ENCODE measurements at regions not wholly inside any gene's neighbourhood (a gene's known extent, or its start where the extent isn't known, plus 50 kb on each side); places are given as distances from the start of the nearest gene placed in this dataset.

DNA sequence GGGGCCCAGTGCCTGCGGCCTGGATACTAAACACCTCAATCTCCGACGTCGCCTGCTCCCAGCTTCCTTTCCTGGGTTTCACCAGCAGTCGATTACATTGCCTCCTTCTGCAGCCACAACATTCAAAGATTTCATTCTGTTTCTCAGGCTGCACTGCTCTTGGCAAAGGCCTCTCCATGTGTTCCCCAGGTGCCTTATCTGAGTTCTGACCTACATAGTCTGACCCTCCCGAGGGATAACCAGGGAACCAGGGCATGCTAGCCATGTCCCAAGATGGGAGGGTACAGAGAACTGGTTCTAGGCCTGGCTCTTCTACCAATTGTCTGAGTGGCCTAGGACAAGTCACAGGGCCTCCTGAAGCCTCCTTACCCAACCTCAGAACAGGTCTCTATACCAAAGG is 62.2 kb upstream of the ACSL1 start:
- Histone ChIP-seq H3K9me3 (replicated peaks; ENCODE audit: control insufficient read depth, insufficient read depth, low read length) (no peaks in the 10 kb centered on the region), H4K20me1 (ENCODE audit: control insufficient read depth, insufficient read depth) (no peaks in the 10 kb centered on the region), H3K27me3 (replicated peaks in 1 of 2; ENCODE audit: control insufficient read depth in 2 of 2, insufficient read depth in 2 of 2, low read length in 1 of 2) (no peaks in the 10 kb centered on the region), H2AFZ (ENCODE audit: control insufficient read depth, low read depth, low read length) (no peak overlapping the region), H3K36me3 (ENCODE audit: control insufficient read depth in 2 of 2, insufficient read depth in 2 of 2, low read length in 1 of 2) (no peaks in the 10 kb centered on the region), H3K4me2 (ENCODE audit: control insufficient read depth, insufficient read depth) (no peak overlapping the region), H3K27ac (ENCODE audit: control insufficient read depth, insufficient read depth) (no peak overlapping the region), H3K9ac (ENCODE audit: control insufficient read depth, insufficient read depth, low read length) (no peak overlapping the region), H3K4me1 (ENCODE audit: control insufficient read depth, insufficient read depth, low read length) (peaks cover 4% of the 10 kb centered on the region; the same call in 1 of the 2 replicates), H3K79me2 (ENCODE audit: control insufficient read depth, insufficient read depth, low read length) (no peaks in the 10 kb centered on the region), H3K4me3 (no peak overlapping the region)
- DNase-seq (ENCODE audit: low read depth, low spot score) (no peak), FAIRE-seq (no peak), ATAC-seq (no peak)
- 85% methylated on average over 6 of the region's 6 CpGs for WGBS (ENCODE audit: insufficient coverage, insufficient replicate concordance, low lambda C conversion rate, missing lambda C conversion rate)
- ChIA-PET CTCF (no interaction called here), RAD21 (ENCODE audit: unreplicated experiment) (no interaction called here), POLR2A (no interaction called here), SMC1A (ENCODE audit: uncharacterized antibody, unreplicated experiment) (no interaction called here)
- in situ Hi-C loops (cut with MboI) (no loop called here), intact Hi-C loops (cut with micrococcal nuclease; ENCODE audit: unreplicated experiment) (no loop called here)
- no TSS peak for BruUV-seq (replicated peaks)
- TF ChIP-seq SRF (IDR thresholded peaks at IDR 0.05; ENCODE audit: low read depth in 2 of 2, low read length in 2 of 2) (no peak), YY1 (IDR thresholded peaks at IDR 0.05; ENCODE audit: low read depth, low read length) (no peak), WRNIP1 (IDR thresholded peaks at IDR 0.05; ENCODE audit: borderline replicate concordance, low read depth, low read length) (no peak), MEF2A (IDR thresholded peaks at IDR 0.05; ENCODE audit: insufficient read depth, low read depth, low read length) (no peak), STAT3 (IDR thresholded peaks at IDR 0.05; ENCODE audit: low read depth, low read length) (no peak), SPI1 (IDR thresholded peaks at IDR 0.05; ENCODE audit: borderline replicate concordance, insufficient read depth, low read depth, low read length) (no peak), BCL3 (IDR thresholded peaks at IDR 0.05; ENCODE audit: borderline replicate concordance, insufficient read depth, low read depth, low read length, poor library complexity, severe bottlenecking) (no peak), YBX1 (IDR thresholded peaks at IDR 0.05) (no peak), PBX3 (IDR thresholded peaks at IDR 0.05; ENCODE audit: insufficient replicate concordance, low read depth, low read length) (no peak), NFYB (IDR thresholded peaks at IDR 0.05; ENCODE audit: insufficient read depth, low read depth, low read length) (no peak), TAF1 (IDR thresholded peaks at IDR 0.05; ENCODE audit: borderline replicate concordance, low read depth, low read length) (no peak), RELA (IDR thresholded peaks at IDR 0.05; ENCODE audit: borderline replicate concordance, partially characterized antibody) (no peak), FOS (IDR thresholded peaks at IDR 0.05; ENCODE audit: borderline replicate concordance, extremely low read depth, insufficient read length) (no peak), MTA2 (IDR thresholded peaks at IDR 0.05; ENCODE audit: low read depth) (no peak), LARP7 (IDR thresholded peaks at IDR 0.05) (no peak)
- TF ChIP-seq, protein P1, sequence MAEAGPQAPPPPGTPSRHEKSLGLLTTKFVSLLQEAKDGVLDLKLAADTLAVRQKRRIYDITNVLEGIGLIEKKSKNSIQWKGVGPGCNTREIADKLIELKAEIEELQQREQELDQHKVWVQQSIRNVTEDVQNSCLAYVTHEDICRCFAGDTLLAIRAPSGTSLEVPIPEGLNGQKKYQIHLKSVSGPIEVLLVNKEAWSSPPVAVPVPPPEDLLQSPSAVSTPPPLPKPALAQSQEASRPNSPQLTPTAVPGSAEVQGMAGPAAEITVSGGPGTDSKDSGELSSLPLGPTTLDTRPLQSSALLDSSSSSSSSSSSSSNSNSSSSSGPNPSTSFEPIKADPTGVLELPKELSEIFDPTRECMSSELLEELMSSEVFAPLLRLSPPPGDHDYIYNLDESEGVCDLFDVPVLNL (IDR thresholded peaks at IDR 0.05; ENCODE audit: low read depth, low read length): no peak
